ENCODE measurements at regions not wholly inside any gene's neighbourhood (a gene's known extent, or its start where the extent isn't known, plus 50 kb on each side); places are given as distances from the start of the nearest gene placed in this dataset.

DNA sequence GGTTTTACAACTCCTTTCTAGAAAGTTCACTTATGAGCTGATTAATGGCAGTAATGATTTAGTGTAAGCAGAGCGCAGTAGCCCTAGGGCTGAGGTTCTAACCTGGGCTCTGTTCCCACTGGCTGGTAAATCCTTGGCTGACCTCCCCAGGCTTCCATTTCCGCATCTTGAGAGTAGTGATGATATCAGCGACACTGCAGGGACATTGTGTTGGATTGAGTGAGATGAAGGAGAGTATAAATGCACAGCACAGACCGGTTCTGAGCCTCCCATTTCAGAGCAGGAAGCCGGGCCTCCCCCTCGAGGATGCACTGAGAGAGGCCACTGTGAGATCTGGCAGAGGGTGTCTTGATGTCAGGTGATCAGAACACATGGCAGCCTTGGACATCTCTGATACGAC, 477.2 kb upstream of the SULF2 start (continued):
- TF ChIP-seq, protein P1, sequence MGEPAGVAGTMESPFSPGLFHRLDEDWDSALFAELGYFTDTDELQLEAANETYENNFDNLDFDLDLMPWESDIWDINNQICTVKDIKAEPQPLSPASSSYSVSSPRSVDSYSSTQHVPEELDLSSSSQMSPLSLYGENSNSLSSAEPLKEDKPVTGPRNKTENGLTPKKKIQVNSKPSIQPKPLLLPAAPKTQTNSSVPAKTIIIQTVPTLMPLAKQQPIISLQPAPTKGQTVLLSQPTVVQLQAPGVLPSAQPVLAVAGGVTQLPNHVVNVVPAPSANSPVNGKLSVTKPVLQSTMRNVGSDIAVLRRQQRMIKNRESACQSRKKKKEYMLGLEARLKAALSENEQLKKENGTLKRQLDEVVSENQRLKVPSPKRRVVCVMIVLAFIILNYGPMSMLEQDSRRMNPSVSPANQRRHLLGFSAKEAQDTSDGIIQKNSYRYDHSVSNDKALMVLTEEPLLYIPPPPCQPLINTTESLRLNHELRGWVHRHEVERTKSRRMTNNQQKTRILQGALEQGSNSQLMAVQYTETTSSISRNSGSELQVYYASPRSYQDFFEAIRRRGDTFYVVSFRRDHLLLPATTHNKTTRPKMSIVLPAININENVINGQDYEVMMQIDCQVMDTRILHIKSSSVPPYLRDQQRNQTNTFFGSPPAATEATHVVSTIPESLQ (CRISPR knock-in tag; IDR thresholded peaks at IDR 0.05): no peak
- TF ChIP-seq, protein P2, sequence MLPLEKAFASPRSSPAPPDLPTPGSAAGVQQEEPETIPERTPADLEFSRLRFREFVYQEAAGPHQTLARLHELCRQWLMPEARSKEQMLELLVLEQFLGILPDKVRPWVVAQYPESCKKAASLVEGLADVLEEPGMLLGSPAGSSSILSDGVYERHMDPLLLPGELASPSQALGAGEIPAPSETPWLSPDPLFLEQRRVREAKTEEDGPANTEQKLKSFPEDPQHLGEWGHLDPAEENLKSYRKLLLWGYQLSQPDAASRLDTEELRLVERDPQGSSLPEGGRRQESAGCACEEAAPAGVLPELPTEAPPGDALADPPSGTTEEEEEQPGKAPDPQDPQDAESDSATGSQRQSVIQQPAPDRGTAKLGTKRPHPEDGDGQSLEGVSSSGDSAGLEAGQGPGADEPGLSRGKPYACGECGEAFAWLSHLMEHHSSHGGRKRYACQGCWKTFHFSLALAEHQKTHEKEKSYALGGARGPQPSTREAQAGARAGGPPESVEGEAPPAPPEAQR (CRISPR knock-in tag; IDR thresholded peaks at IDR 0.05): no peak
- no peak for TF ChIP-seq KAT7 (CRISPR knock-in tag; IDR thresholded peaks at IDR 0.05; ENCODE audit: borderline replicate concordance)
- no peak for TF ChIP-seq FOXP1 (CRISPR knock-in tag; IDR thresholded peaks at IDR 0.05; ENCODE audit: borderline replicate concordance)
- TF ChIP-seq MYBL2 (CRISPR knock-in tag; IDR thresholded peaks at IDR 0.05): no peak

DNA sequence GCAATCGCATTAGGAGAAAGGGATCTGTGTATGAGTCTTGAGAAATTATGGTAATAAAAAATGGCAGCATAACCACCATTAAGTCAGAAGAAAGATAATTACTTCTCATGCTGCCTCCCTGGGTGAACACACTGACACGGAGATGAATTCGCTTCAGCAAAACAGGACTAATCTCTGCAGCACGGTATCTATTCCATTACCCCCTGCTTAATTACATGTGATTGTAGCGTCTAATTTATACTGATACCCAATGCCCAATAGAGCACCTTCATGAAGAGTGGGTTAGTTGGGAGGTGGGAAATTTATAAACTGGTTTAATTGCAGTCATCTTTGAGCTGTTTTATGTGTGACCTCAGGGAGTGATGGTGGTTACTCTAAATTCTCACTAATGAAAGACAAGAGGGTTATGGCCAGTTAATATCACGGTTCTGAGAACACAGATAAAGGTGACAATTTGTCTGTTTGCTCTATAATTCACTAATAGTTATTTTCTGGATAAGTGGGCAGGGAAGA, 476.2 kb upstream of the SULF2 start:
- Mint-ChIP-seq H3K27me3 (ENCODE audit: low read depth) (no peaks in the 10 kb centered on the region; the same call in 1 of the 2 replicates), H3K9me3 (peaks cover 18% of the 10 kb centered on the region), H3K27ac (no peak overlapping the region), H3K4me1 (peaks cover 14% of the 10 kb centered on the region), H3K36me3 (no peaks in the 10 kb centered on the region), H3K4me3 (no peak overlapping the region)
- ChIA-PET POLR2A (no interaction called here), CTCF (no interaction called here)
- ATAC-seq (no peak), DNase-seq (ENCODE audit: low spot score) (no peak)
- TF ChIP-seq ETV6 (CRISPR knock-in tag; IDR thresholded peaks at IDR 0.05) (no peak), CBFB (CRISPR knock-in tag; IDR thresholded peaks at IDR 0.05; ENCODE audit: low read depth) (no peak)
- TF ChIP-seq, protein P3, sequence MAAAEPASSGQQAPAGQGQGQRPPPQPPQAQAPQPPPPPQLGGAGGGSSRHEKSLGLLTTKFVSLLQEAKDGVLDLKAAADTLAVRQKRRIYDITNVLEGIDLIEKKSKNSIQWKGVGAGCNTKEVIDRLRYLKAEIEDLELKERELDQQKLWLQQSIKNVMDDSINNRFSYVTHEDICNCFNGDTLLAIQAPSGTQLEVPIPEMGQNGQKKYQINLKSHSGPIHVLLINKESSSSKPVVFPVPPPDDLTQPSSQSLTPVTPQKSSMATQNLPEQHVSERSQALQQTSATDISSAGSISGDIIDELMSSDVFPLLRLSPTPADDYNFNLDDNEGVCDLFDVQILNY (CRISPR knock-in tag; IDR thresholded peaks at IDR 0.05): no peak

DNA sequence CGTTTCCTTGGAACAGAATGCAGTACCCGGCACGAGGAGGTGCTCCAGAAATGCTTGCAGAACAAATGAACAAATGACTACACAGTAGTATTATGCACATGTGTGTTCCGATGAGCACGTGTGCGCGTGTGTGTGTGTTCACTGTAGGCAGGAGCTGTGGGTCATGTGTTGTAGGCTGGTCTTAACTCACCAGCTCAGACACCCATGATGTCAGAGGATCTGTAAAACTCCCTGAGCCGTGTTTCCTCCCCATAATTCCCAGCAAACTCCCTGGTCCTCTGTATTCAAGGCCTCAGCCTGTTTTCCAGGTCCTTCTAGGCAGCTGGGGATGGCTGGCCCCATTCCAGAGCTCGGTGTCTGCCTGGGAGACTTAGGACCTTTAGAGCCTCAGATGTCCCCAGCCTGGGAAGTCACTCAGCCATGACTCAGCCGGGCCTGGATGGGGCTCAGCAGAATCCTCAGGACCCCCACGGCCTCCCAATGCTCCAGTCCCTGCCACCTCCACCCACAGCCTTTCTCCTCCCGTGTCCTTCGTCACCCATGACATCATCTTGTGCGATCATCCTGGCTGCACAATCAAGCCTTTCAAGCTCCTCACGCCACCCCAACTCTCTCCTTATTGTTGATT, 475.0 kb upstream of the SULF2 start:
- DNase-seq (ENCODE audit: low spot score) (no peak), ATAC-seq (no peak)
- Mint-ChIP-seq H3K27me3 (ENCODE audit: low read depth) (no peaks in the 10 kb centered on the region; the same call in 1 of the 2 replicates), H3K9me3 (peaks cover 27% of the 10 kb centered on the region), H3K4me3 (no peak overlapping the region), H3K36me3 (peaks cover 6% of the 10 kb centered on the region), H3K4me1 (peaks cover 14% of the 10 kb centered on the region), H3K27ac (no peak overlapping the region)
- ChIA-PET POLR2A (no interaction called here), CTCF (interaction anchor here (0.6 kb wide), 1 partner anchor 39 kb away, joined by 4 read pairs; no protein-coding TSS in a partner anchor)
- TF ChIP-seq, protein P4, sequence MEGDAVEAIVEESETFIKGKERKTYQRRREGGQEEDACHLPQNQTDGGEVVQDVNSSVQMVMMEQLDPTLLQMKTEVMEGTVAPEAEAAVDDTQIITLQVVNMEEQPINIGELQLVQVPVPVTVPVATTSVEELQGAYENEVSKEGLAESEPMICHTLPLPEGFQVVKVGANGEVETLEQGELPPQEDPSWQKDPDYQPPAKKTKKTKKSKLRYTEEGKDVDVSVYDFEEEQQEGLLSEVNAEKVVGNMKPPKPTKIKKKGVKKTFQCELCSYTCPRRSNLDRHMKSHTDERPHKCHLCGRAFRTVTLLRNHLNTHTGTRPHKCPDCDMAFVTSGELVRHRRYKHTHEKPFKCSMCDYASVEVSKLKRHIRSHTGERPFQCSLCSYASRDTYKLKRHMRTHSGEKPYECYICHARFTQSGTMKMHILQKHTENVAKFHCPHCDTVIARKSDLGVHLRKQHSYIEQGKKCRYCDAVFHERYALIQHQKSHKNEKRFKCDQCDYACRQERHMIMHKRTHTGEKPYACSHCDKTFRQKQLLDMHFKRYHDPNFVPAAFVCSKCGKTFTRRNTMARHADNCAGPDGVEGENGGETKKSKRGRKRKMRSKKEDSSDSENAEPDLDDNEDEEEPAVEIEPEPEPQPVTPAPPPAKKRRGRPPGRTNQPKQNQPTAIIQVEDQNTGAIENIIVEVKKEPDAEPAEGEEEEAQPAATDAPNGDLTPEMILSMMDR (IDR thresholded peaks at IDR 0.05): no peak
- TF ChIP-seq ZNF232 (CRISPR knock-in tag; IDR thresholded peaks at IDR 0.05): no peak
- TF ChIP-seq TEAD4 (CRISPR knock-in tag; IDR thresholded peaks at IDR 0.05): no peak
- TF ChIP-seq, protein P5, sequence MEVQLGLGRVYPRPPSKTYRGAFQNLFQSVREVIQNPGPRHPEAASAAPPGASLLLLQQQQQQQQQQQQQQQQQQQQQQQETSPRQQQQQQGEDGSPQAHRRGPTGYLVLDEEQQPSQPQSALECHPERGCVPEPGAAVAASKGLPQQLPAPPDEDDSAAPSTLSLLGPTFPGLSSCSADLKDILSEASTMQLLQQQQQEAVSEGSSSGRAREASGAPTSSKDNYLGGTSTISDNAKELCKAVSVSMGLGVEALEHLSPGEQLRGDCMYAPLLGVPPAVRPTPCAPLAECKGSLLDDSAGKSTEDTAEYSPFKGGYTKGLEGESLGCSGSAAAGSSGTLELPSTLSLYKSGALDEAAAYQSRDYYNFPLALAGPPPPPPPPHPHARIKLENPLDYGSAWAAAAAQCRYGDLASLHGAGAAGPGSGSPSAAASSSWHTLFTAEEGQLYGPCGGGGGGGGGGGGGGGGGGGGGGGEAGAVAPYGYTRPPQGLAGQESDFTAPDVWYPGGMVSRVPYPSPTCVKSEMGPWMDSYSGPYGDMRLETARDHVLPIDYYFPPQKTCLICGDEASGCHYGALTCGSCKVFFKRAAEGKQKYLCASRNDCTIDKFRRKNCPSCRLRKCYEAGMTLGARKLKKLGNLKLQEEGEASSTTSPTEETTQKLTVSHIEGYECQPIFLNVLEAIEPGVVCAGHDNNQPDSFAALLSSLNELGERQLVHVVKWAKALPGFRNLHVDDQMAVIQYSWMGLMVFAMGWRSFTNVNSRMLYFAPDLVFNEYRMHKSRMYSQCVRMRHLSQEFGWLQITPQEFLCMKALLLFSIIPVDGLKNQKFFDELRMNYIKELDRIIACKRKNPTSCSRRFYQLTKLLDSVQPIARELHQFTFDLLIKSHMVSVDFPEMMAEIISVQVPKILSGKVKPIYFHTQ (CRISPR knock-in tag; IDR thresholded peaks at IDR 0.05): no peak
- TF ChIP-seq, protein P6, sequence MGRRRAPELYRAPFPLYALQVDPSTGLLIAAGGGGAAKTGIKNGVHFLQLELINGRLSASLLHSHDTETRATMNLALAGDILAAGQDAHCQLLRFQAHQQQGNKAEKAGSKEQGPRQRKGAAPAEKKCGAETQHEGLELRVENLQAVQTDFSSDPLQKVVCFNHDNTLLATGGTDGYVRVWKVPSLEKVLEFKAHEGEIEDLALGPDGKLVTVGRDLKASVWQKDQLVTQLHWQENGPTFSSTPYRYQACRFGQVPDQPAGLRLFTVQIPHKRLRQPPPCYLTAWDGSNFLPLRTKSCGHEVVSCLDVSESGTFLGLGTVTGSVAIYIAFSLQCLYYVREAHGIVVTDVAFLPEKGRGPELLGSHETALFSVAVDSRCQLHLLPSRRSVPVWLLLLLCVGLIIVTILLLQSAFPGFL (CRISPR knock-in tag; IDR thresholded peaks at IDR 0.05; ENCODE audit: borderline replicate concordance): no peak
